HG03558 (cell line): ENCODE measurements at regions not wholly inside any gene's neighbourhood (a gene's known extent, or its start where the extent isn't known, plus 50 kb on each side); places are given as distances from the start of the nearest gene placed in this dataset.

Experiments used
- ATAC-seq: cut with Tn5 transposase; IDR thresholded peaks from one replicate; pipeline ENCODE4 v1.9.1; 2021; ENCODE audit warnings: moderate number of reproducible peaks; ENCODE audit not compliant: unreplicated experiment; ENCODE audit errors: extremely low read depth

DNA sequence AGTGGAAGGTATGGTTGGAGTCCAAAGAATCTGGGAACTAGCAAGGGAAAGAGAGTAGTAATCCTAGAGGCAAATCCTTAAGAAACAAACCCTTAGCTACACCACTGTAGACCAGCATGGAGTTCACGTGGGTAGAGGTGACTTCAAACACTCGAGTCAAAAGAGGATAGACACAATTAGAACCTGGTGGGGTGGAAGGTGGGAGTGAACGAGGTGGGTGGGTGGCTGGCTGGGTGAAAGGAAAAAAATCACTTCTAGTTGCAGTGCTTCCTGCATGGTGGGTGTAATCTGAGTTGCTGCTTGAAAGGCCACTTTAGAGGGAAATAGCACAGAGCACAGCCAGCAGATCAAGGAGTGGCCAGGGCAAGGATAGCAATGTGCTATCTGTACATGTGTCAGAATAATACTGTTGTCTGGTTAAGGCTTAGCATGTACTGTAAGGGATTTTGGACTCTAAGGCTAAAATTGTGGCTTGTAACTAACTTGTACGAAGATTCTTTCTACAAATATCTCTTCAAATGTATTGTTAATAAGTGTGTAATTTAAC is 356.2 kb downstream of the GRIA2 start:
- ATAC-seq, result no peak

DNA sequence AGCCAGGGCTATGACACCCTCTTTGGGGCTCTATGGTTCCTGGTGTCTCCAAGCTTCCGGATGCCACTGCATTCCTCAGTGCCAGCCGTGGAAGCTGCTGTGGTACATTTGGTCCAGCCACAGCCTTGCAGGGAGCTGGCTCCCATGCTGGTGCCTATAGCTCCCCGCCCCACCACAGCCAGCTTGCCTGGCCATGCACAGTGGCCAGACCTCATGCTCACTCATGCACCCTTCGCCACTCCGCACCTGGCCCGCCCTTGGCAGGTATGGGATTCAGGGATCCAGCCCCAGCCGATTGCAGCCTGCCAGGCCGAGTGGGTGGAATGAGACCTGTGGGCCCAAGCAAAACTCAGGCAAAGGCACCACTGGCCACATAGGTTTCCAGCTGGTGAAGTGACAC is 354.8 kb downstream of the GRIA2 start:
- no peak for ATAC-seq

DNA sequence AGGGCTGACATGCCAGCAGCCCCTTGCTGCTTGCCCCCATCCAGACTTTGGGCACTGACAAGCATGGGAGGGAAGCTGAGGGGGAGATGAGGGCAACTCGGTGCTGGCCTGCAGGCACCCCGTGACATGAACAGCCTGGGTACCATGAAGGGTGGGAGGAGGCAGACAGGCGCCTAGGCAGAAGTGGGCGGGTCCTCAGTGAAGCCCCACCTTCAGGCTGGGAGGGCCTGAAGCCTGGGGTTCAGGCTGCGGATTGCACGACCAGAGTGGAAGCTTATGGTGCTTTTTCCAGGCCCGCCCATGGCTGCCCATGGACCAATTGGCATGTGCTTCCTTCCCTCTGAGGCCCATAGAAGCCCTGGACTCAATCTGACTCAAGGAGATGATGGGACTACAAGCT is 354.1 kb downstream of the GRIA2 start:
- no peak for ATAC-seq

DNA sequence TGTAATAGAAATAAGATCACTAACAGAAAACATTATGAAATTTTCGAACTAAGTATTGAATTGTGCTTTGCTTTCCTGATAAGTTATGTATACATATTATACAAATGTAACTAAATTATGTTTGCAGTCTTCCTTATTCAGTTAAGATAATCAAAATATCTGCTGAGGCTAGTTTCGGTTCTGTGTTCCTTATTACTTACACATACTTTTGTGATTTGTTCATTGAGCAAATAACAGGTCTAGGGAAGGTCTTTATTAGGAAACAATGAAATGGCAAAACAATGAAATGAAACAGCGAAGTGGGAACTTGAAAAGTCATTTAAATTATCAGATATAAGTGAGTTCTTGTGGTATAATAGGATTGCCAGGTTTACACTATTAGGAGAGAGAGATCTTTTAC is 352.4 kb downstream of the GRIA2 start:
- ATAC-seq, result no peak

DNA sequence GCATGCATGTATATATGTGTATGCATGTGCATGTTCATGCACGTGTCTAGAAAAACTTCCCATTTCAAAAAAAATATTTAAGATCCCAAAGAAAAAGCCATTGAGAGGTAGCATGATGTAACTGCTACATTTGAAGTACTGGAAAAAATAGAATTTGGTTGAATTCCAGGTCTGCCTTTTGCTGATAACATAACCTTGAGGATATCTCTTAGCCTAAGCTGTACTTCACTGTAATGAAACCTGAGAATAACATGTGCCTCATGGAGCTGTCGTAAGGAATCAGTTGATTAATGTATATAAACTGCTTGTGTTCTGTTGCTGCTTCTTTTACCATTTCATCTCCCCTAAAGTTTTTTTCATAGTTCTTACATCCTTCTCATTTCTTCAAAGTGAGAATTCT is 351.8 kb downstream of the GRIA2 start:
- no peak for ATAC-seq

DNA sequence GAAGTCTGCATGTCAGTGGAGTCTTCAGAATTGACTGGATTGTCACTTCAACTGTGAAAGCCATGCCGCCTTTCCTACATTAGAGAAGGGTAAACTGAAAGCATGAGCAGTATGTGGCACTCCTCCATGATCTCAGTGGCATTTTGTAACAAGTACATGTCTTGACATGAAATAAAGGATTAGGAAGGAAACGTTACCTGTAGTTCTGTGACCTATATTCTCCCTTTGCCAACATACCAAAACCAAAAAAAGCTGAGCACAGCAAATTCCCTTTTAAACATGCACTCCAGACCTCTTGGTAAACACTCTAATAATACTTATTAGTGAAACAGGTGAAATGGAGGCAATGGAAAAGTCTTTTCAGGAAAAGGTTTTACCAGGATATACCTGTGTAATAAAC is 344.2 kb downstream of the GRIA2 start:
- ATAC-seq, result no peak

DNA sequence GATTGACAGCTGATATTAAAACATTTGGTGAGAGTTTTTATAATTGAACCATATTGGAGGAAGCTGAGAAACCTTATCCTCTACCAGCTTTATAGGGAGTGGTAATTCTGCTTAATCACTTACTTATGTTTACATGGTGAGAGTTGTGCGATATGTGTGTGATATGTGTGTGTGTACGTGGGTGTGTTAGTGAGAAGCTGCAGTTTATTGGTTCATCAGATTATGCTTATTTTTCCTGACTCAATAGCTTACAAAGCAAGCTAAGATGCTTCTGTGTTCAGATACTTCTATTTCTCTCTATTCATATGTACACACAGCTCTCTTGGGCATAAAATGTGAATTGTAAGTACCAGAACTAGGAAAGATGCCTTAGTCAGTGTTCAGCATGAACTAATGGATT is 343.7 kb downstream of the GRIA2 start:
- no peak for ATAC-seq

DNA sequence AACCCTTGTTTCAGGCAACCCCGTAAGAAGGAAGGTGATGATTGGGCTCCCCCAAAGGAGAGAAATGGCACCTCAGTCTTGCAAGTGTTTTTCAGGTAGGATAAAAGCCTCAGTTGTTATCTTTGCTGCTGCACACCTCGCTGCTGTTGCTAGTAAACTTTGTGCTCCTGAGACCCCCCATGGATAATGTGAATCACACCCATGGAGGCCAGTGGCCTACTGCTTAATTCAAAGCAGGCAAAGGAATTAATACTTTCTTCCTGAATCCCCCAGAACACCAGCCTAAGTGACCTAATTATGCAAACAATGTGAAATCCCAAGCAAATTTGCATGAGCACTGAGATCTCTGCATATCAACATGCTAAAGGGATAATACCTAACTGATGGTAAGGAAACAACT is 337.5 kb downstream of the GRIA2 start:
- no peak for ATAC-seq

DNA sequence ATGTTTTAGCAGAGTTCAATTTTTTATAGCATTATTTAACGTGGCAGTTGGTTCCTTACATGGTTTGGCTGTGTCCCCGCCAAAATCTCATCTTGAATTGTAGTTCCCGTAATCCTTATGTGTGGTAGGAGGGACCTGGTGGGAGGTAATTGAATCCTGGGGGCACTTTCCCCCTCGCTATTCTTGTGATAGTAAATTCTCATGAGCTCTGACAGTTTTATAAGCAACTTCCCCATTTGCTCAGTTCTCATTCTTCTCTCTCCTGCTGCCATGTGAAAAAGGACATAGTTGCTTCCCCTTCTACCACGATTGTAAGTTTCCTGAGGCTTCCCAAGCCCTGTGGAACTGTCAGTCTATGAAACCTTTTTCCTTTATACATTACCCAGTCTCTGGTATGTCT is 329.5 kb downstream of the GRIA2 start:
- ATAC-seq, result no peak

DNA sequence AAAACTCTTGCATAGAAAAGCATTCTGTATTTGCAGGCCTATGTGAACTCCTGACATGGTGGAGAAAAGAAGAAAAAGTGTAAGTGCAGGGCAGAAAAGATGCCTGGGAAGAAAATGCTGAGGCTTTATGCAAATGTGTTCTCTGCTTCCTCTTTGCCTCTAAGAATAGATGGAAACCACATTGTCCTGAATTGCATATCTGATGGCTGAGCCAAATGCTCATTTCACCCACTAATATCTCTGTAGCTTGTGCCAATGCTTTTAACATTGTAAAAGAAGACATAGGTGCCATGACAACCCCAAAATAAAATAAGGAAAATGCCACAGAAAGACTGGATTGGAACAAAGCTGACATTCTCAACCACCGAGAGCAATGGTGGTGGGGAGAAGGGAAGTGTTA is 307.4 kb downstream of the GRIA2 start:
- no peak for ATAC-seq

DNA sequence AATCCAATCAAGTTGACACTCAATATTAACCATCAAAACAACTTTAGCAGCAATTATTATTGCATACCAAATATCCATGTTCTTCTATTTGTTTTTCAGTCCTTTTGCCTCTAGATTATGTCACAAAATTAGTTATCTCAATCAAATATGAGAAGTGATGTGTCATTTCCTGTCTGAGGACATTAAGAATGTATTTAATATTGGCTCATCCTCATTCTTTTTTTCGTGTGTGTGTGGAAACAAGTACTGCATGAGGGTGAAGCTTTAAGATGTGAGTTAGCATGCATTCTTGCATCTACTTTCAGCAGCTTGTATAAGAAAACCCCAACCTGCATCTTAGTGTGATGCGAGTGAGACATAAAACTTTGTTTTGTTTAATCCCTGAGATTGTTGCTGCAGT is 301.4 kb downstream of the GRIA2 start:
- ATAC-seq, result no peak

DNA sequence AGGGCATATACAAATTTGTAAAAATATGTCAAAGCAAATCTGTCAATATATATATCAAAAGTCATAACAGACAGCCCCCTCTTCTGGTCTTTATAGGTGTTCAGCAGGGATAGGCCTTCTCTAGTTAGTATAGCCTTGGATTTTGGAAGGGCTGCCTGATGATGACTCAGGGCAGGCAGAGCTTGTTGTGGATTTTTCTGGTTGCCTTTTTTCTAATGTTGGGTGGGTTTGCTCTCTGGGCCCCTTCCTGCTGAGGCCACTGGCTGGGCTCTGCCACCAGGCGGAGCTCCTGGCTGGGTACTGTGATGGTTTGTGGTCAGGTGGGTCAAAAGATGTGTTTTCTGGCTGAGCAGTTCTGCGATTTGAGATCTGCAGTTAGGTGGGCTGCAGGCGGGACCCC is 294.2 kb downstream of the GRIA2 start:
- ATAC-seq, result no peak

DNA sequence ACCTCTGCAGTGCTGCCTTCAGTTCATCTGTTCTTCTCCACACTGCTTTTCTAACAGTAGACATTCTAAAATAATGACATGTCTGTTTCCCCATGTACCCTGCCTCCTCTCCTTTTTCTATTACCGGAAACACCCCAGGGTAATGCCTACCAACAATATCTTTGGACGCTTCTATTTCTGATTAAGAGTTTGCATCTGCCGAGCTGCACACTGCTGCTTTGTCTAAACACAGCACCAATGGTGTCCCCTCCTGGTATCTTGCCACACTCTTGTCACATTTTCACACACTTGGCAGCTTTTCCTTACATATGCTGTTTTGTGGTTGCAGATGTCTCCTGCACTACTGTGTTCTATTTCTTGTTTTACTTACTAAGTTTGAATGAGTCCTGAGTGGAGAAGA is 288.8 kb downstream of the GRIA2 start:
- ATAC-seq, result no peak

DNA sequence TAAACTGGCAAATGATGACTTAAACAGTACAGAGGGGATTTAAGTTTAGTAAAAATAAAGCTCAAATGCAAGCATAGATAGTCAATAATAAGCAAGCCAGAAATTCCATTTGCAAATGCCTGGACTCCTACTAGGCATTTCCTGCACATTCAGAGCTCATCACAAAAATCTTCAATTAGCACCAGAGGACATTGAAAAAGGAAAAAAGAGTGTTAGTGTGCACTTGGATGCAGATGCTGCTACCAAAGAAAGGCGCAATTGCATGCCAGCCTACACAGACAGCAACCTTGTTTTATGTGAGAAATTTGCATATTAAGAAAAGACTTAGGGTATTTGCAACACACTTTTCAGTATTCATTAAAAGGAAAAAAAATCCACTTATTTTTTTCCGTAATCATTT is 282.1 kb downstream of the GRIA2 start:
- ATAC-seq, result no peak

DNA sequence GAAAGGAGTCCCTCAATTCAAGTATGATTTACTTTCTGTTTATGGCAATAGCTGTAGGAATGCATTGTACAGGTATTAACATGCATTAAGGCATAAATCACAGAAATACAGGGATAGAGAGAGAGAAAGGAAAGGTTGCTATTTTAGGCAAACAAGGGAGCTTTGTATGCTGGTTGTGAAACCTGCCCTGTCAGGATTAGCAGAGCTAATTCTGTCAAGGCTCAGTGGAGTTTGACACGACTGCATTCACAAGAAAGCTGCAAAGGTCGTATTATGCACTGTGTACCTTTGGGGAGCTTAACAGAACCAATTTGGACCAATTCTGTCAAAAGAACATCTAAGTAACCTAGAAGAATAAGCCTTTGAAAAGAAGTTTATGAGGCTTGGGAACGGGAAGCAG is 239.3 kb downstream of the GRIA2 start:
- ATAC-seq, result no peak

DNA sequence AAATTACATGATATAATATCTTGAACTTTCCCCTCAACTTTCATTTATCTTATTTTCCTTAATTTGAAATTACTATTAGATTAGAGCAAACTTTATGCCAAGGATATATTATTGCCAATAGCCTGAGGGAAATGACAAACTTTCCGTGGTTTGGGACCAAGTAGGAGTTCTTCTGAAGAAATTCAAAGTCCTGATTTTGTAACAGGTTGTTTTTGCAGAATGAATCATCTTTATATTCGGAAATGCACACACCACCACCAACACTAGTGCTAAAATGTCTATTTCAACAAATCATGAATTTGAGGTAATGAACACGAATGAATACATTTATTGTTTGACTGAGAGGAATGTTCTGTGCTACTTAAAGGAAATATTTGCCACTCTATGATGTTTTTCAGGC is 226.7 kb downstream of the GRIA2 start:
- ATAC-seq, result no peak

DNA sequence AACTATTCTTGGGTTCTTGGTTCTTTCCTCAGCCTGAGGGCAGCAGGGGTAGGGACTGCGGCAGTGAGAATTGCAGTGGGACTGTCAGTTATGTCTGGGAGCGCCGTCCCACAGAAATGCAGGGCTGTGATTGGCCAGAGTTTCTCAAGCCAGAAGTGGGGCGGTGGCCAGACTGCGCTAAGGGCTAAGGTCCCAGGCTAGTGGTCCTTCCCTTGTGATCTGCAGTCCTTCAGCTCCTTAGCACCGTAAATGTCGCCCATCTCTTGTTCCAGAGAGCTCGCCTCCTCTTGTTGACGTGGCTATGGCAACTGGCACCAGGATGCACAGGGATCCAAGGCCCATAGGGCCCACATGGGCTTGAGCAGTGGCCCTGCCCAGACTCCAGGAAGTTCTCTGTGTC is 223.5 kb downstream of the GRIA2 start:
- no peak for ATAC-seq

DNA sequence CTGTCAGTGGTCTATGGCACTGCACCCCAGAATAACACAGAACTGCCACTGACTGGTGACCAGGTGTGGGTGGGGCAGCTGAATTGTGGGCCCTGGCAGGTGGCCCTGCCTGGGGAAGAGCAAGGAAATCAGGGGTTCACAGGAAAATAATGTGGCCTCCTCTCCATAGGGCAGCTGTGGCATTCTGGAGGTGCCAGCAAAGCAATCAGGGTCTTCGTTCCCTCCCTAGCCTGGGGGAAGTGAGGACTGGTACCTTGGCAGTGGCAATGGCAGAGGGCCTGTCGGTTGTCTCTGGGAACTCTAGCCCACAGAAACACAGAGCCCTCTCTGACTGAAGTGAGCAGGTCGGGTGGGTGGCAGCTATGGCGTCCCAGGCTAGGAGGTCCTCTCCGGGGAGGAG is 223.0 kb downstream of the GRIA2 start:
- no peak for ATAC-seq

DNA sequence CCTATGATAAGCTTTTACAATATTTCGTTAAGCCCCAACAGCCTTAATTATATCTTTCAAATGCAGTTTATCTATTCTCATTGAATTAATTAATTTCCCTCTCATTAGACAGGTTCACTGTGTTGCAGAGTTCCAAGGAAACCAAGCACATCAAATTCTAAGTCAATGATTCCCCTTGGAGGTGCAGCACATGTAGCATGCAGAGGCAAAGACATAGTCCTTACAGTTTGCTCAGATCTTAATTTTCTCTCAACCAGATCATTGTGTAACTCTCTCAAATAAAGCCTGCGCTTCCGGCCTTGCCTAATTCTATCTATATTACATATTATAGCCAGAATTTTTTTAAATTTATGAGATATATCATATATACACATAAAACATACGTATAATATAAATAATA is 205.4 kb downstream of the GRIA2 start:
- no peak for ATAC-seq

DNA sequence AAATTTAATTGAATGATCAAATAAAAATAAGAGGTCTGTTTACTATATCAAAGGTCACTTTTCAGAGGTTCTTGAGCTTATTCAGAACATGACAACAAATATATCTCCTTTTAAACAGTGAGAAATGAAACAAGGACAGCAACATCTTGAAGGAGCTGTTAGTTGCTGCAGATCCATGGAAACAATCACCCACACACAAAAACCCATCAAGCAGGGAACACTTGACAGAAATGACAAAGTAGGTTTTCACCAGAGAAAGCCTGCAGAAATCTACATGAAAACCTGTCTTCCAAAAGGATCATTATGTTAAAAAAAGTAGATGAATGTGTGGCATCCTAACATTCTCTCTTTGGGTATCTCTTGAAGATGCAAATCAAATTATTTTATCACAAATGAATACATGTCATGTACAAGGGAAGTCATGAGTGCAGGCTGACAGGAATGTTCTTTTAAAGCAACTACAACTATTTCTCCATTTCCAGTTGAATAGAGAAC is 203.0 kb downstream of the GRIA2 start:
- ATAC-seq, result no peak

DNA sequence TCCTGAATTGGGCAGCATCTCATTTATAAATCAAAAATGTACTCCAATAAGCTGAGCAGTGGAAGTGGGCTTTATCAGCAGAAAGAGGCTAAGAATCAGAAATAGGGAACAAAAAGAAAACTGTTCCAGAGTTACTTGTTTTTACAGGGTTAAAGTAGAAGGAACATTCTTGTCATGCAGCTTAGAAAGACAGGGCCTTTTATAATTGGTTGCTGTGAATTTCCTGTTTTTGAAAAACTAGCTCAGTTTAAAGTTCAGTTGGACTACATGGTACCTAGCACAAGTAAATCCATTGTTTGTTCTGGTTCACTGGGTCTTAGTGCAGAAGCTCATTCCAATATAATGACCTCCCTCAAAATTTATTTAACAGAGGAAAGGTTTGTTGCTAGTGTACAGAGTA is 200.8 kb downstream of the GRIA2 start:
- ATAC-seq, result no peak
